ENCODE measurements at regions not wholly inside any gene's neighbourhood (a gene's known extent, or its start where the extent isn't known, plus 50 kb on each side); places are given as distances from the start of the nearest gene placed in this dataset.
"Not testable (repeated sequence)": the region's sequence is repeated elsewhere in the genome, so short reads cannot be mapped to it uniquely, and the experiment has no call there.

DNA sequence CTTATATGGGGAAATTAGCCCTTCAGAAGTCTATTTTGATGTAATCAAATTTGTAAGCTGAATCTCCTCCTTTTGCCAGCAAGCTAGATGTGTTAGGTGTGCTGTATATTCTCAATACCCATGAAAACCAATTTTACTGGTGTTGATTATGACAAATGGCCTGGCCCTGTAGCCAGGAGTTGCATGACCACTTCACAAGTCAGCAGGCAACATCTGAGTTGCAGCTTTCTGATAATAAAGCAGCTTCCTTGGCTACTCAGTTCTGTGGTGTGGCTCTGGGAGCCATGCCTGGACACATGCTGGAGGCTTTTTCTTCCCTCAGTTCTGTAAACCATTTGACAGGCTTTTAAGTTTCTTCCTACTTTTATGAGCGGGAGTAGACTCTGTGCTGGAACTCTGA lies 154.1 kb upstream of the CXCL13 start:
- DNase-seq: no peak

DNA sequence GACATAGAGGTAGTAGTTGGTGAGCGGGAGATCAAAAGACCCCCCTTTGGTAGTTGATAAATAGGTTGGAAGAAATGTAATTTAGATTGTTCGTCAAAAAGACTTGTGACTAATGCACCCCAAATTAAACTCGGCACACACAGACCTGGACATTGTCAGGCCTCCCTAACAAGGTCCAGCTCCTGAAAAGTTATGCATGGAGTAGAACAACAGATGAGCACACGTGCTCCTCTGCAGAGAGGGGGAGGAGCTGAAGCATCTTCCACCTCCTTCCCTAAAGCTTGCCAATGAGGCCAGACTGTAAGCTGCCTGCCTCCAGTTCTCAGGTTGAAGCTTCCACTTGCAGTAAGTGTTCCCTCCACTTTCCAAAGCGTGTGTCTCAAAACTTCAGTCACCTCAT lies 153.5 kb upstream of the CXCL13 start:
- DNase-seq: not testable (repeated sequence)

DNA sequence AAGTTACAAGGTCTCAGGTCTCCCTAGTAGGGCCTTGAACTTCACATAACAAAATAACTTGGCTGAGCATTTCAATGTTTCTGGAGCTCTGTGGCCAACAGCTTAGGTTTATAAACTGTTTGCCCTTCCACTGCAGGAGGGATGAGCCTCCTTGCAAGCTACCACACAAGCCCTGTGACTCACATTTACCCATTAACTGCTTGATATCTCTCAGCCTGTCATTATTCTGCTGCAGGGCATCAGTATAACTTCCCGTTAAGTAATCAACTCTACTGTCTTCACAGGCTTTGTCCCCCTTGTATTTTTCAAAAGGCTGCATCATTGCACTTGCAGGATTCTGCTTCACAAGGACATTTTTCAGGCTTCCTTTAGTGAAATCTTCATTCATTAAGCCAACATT lies 151.7 kb upstream of the CXCL13 start:
- DNase-seq: no peak

DNA sequence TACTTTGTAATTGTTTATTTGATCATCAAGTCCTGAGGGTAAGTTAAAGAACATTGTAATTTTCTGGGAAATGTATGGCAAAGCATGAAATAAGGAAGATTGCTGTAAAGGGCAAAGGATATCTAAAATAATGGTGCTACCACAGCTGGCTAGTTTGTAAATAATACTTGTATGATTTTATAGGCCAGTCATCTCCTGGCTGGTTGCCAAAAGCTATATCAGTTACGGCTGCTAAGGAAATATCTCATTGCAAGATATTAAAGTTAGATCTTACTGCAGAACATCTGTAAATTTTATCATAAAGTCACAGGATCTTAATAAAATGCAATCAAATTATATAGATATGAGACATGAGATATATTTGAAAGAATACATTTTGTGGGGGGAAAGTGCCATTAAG lies 150.8 kb upstream of the CXCL13 start:
- no peak for DNase-seq

DNA sequence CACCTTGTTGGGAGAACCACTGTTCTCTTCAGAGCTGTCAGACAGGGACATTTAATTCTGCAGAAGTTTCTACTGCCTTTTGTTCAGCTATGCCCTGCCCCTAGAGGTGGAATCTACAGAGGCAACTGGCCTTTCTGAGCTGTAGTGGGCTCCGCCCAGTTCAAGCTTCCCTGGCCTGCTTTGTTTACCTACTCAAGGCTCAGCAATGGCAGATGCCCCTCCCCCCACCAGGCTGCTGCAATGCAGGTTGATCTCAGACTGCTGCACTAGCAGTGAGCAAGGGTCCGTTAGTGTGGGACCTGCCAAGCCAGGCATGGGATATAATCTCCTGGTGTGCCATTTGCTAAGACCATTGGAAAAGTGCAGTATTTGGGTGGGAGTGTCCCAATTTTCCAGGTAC lies 141.5 kb upstream of the CXCL13 start:
- not testable (repeated sequence) for DNase-seq

DNA sequence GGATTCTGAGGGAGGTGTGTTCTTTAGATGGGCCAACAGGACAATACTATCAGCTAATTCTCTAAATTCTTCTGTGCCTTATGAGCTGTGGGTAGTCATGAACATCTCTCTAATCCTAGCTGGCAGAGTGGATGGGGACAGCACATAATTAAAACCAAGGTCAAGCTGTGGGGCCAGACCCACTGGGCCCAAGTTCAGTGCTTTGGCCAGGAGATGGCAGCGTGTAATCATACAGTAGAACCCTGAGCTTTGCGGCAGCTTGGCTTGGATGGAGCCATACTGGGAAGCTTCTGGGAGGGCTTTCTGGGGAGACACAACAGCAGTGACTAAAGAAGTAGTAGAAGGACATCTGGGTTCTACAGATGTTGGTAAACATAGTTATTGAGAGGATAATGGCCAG lies 140.3 kb upstream of the CXCL13 start:
- DNase-seq: no peak

DNA sequence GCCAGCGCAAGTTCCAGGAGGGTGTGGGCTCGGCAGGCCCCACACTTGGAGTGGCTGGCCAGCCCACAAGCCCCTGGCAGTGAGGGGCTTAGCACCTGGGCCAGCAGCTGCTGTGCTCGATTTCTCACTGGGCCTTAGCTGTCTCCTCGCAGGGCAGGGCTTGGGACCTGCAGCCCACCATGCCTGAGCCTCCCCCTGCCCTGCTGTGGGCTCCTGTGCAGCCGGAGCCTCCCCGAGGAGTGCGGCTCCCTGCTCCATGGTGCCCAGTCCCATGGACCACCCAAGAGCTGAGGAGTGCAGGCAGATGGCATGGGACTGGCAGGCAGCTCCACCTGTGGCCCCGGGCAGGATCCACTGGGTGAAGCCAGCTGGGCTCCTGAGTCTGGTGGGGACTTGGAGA lies 139.2 kb upstream of the CXCL13 start:
- no peak for DNase-seq

DNA sequence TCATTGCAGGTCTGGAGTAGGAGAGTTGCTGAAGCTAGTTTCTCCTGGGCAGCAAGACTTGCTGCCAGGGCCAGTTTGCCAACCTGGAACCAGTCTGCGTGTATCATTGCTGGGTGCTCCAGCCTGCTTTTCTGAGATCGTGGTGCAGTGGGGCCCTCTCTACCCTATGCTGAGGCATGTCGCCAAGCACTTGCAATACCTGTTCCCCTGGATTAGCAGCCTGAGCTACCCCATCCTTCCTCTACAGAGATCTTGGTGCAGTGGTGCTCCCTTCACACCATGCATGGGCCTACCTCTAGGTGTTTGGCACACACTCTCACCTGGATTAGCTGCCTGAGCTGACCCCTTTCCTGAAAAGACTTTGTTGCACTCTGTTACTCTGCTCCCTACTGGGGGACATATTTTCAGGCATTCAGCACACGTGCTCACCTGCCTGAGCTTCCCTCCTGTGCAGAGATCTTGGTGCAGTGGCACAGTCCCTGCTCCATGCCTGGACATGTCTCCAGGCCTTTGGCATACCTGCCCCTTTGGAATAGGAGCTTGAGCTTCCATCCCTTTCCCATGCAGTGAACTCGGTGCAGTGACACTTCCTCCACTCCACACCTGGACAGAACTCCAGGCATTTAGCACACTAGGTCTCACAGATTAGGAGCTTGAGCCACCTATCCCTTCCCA lies 133.7 kb upstream of the CXCL13 start:
- no peak for DNase-seq

DNA sequence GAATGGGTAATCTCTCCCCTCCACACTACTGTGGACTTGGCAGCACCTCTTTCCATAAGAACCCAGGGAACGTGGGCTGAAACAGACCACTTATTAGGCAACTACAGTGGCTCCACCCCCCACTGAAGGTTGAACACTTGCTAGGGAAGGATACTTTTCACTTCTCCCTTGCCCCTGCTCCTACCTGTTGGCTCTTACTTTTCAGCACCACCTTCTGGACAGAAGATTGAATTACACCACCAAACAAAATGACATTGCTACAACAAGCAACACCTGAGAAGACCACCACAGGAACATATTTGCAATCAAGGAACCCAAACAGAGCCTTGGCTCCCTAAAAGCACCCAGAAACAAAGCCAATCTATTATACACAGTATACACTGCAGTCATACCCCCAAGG lies 132.1 kb upstream of the CXCL13 start:
- no peak for DNase-seq

DNA sequence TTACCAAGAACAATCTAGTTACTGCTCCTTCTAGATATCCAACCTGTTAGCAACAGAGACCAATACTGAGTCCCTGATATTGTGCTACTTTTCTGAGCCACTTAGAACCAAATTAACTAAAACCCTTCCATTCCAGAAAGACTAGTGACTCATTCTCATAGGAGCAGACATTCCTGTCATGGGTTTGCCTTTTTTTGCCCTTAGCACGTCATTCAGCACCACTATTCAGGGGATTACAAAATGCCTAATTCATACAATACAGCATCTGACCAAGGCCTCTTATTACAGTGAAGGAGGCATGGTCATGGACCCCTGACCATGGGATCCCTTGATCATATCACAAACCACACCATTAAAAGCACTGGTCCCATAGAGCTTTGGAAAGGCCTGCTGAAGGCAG lies 123.8 kb upstream of the CXCL13 start:
- no peak for DNase-seq

DNA sequence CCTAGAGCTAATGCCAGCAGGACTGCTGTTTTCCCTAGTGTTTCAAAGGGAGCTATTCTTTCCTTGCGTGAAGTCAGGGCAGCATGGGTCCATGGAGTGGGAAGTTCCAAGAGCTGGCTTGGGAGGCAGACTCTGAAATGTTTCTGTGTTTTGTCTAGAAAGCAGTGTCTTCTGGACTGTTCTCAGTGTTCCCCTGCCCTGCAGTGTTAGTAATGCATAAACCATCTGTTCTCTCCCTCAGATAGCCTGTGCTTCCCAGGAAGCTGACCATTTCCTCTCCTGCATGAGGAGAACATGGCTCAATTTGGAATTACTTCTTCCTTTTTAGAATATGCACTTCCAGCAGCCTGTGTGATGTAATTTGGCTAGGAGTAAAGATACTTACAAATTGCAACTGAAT lies 116.7 kb upstream of the CXCL13 start:
- DNase-seq: no peak

DNA sequence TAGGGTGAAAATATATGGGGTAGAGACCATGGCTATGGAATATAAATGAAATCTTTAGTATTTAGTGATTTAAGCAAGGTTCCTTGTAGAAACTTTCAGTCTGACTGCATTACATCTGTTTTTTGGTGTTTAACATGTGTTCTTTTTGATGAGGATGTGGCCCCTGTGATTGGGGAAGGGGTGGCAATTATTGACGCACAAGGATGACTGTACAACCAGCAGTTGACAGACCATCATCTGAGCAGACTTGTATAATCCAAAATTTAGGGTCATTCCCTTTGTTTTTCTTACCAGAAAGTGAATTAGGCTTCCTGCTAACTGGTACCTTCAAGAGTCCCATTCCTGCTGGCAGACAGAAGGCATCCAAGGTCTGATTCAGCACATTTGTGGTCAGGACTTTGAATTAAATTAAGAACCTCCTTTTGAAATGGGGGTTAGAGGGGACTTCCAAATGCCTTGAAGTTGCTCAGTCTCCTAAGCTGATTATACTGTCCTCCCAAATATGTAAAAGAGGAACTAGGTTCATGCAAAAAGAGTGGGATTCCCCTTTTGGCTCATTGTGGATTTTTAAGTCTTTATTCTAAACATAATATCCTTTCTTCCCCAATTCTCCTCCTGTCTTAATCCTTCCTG lies 112.4 kb upstream of the CXCL13 start:
- DNase-seq: no peak

DNA sequence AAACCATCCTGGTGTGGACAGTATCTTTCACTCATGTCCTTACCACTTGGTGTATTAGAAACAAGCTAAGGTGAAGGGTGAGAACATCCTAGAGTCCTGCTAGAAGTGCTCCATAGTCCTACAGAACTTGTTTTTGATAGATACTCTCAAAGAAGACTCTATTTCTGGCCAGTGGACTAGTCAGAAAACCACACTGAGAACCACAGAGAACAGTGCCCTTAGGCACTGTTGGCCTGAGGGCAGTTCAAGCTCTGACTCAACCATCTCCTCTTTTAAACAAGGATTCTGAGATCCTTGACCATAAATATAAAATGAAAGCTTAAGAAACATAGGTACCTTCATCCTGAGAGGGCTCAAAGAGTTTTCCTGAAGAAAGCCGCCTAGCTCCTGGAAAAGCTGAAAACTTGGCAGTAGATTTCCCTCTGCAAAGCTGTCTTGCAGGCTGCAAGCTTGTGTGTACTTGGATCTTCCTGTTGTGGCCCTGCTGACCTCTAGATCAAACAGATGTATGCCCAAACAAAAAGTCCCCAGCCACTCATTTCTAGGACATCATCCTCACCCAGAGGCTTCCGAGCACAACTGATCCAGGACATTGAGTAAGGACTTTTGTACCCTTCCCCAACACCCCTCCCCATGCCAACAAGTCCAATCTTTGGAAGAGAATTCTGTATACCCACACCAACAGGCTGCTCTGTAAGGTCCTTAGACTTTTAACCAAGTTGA lies 111.6 kb upstream of the CXCL13 start:
- DNase-seq: no peak

DNA sequence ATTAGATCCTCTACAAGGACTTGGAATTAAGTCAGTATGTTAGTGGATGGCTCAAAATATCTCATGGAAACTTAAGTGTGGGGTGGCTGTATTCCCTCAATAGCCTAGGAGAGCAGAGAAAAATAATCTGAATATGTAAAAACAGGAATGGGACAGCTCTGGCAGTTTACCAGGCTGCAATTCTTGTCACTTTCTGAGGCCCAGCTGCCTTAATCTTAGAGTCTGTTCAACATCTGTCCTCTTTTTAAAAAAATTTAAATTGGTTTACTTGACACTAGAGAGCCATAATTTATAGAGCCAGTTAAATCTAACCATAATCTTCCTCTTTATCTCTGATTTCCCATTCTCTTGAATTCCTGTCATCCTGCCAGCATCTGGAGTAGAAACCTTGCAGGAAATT lies 109.2 kb upstream of the CXCL13 start:
- no peak for DNase-seq

DNA sequence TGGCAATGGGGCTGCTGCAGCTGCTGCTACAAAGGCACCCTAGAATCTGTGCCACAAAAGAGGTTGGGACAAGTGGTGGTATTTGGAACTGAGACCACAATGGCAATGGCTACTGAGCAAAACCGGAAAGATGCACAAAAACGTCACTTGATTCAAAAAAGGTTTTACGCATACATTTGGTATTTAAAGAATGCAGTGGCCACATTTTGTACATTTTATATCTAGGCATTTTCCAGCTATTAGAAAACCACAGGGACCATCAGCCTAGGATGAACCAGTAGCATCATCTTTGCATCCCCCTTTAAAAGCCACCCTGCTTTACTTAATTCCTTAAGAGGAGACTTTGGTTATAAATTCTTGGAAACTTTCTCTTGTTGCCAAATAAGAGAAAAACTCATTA lies 104.8 kb upstream of the CXCL13 start:
- no peak for DNase-seq

DNA sequence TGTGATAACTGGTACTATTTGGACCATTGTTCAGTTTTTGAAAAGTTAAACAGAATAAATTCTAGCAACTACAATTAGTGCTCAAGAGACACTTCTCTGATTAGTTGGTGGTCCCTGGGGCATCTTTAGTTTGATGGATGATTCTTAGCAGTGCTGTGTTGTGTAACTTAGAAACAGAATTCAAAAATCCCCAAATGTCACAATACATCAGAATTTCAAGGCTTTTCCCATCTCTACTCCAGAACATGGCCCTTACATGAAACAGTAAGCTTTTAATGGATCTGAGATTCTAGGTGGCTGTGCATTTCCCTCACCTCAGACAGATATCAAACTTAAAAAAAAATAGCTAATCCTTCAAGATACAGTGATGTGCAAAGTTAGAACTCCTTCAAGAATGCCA lies 104.4 kb upstream of the CXCL13 start:
- no peak for DNase-seq

DNA sequence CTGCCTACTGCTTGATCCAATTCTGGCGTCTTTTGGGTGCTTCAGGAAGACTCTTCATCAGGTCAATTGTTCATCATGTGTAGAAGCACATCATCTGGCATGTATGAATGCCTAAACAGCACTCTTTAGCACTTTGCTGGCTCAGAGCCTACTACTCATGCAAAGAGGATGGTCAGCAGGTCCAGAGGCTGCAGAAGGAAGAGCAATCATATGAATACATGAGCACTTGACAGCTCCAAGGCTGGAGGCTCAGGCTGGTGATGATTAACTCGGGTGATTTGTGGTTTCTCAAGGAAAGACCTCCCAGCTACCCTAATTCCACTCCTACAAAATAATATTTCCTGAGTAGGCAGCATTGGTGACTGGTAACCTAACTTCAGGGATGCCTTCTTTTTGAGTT lies 103.8 kb upstream of the CXCL13 start:
- DNase-seq: no peak

DNA sequence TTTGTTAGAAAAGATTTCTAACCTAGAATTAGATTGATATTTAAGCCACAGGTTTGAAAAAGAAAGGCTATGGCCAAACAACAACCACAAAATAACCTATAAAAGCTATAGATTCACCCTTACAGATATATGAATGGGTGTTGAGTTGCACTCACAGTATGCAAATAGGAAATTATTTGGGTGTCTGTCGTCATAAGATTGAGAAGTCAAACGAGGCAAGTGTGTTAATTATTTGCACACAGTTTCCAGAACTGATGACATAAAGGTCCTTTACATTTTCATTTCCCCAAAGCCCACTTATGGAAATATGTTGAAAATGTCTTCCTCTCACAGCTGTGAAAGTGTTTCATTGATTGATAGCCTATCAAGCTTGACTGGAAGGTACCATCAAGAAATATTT lies 101.2 kb upstream of the CXCL13 start:
- DNase-seq: no peak

DNA sequence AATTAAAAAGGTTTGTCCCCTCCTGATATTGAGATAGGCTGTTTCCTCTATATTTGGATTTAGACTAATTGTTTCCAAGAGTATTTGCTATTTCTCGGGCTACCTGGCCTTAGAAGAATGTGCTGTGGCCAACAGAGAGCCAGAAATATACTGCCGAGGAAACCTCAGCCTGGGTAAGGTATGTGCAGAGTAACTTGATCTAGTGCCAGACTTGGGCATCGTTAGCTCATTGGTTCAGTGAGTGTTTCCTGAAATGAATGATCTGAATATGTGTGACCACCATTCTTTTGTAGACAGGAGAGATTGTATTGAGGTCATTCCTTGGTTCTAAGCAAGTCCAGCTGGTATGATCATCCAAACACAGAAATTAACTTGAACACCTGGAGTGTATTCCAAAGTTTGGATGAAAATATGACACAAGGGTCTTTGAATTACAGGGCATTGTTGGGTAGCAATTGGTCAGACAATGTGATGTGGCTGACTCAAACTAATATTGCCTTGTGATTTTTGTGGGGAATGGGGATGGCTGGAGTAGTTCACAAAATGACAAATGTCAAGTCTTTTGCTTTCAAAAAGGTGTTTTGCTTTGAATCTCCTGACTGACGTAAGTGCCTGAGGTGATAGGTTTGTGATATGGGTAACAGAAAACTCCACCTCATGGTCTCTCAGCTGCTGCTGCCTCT lies 100.2 kb upstream of the CXCL13 start:
- no peak for DNase-seq

DNA sequence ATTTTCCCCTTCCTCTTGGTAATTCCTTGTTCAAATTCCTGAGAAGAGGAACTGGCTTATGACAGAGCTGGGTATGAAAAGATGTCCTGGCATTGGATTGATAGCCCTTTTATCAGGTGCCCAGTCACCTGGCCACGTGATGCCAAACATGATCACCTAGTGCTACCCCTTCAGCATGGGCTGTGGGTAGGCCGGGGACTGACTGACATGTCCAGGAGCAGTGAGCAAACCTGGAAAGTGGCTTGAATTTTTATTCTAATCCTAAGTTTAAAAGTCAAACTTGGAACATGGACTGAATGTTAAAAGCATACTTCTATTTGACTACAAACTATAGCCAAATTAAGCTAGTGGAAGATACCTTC lies 99.7 kb upstream of the CXCL13 start:
- no peak for DNase-seq

DNA sequence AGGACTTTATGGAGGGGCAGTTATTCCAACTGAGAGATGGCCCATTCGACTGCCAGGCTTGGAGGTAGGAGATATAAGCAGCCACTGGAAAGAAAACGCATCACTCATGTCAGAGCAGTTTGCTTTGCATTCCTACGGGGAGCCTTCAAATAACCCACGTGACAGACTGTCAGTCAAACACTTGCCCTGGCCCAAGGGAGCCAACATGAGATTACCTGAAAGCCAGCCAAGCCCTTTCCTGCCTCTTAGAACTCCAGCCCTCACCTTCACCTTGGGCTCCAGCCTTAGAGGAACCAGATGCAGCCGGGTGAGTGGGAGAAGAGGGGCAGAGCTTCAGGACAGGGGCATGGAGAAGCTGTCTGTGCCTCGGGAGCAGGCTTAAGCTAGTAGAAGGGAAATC lies 95.3 kb upstream of the CXCL13 start:
- no peak for DNase-seq

DNA sequence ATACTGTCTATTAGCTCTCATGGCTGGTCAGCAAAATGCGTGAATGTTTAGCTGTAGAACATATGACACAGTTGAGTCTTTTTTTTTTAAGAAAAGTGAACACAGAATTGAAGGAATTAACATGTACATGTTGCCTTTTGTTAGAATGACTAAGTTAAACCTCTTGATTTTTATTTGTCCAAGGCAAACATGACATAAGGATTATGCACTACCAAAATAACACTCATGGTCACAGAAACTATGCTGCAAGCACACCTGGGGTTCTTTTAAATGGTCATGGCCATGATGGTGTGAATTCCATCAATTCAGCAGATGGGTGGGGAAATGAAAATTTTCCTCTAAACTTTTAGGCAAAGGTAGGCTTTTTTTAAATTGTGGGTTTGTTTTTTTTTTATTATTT lies 80.1 kb upstream of the CXCL13 start:
- no peak for DNase-seq

DNA sequence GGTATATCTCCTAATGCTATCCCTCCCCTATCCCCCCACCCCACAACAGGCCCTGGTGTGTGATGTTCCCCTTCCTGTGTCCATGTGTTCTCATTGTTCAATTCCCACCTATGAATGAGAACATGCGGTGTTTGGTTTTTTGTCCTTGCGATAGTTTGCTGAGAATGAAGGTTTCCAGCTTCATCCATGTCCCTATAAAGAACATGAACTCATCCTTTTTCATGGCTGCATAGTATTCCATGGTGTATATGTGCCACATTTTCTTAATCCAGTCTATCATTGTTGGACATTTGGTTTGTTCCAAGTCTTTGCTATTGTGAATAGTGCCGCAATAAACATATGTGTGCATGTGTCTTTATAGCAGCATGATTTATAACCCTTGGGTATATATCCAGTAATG lies 77.7 kb upstream of the CXCL13 start:
- DNase-seq: not testable (repeated sequence)

DNA sequence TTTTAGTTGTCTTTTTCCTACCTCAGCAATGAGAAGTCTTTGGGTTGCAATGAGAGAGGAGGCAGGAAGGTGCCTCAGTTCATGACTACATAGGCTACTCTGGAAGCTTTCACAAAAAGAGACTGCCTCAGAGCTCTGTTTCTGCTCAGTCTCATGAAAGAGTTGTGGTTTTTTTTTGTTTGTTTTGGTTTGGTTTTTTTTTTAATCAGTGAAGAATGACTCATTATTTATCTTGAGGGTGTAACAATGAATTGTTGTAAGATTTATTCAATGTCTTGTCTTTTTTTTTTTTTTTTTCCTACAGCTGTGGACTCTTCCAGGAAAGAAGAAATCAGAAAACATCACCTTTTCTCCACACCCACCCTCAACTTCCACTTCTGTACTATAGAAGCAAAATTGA lies 67.5 kb upstream of the CXCL13 start:
- DNase-seq: no peak

Data from NCI-H187 (cell line).